Sigmoid colon (tissue), 6 donors: ENCODE measurements at regions not wholly inside any gene's neighbourhood (a gene's known extent, or its start where the extent isn't known, plus 50 kb on each side); places are given as distances from the start of the nearest gene placed in this dataset.

Experiments
- DNase-seq: peaks from one replicate; pipeline ENCODE4 v3.0.0-alpha.2; 2019
- H3K27ac ChIP-seq, 4 donors: fragments of 200-600 bp; sonication (generic); one replicate each; pipeline ENCODE4 v1.5.1; 2016 to 2019; ENCODE audit warnings: mild to moderate bottlenecking in 1 of 4
- H3K27me3 ChIP-seq, 3 donors: fragments of 200-600 bp; sonication (generic); one replicate each; pipeline ENCODE4 v1.5.1; 2019; ENCODE audit warnings: mild to moderate bottlenecking in 1 of 3
- H3K36me3 ChIP-seq, 4 donors: fragments of 200-600 bp; sonication (generic); one replicate each; pipeline ENCODE4 v1.5.1; 2016 to 2019
- H3K4me1 ChIP-seq, 4 donors: fragments of 200-600 bp; sonication (generic); one replicate each; pipeline ENCODE4 v1.5.1; 2017 to 2019
- H3K4me3 ChIP-seq, 4 donors: fragments of 200-600 bp; sonication (generic); one replicate each; pipeline ENCODE4 v1.5.1; 2017 to 2019; ENCODE audit warnings: mild to moderate bottlenecking in 2 of 4, moderate library complexity in 1 of 4
- H3K9me3 ChIP-seq, 4 donors: fragments of 200-600 bp in 3 of 4; sonication (generic) in 3 of 4; one replicate each; pipeline versions ENCODE4 v1.5.1 to v1.6.1; 2013 to 2019
- CTCF ChIP-seq, 4 experiments: fragments of 450-650 bp in 3 of 4; fragments of 200-600 bp in 1 of 4; IDR thresholded peaks; one replicate each; pipeline ENCODE4 v1.5.1; 2016 to 2019; ENCODE audit warnings: antibody characterized with exemption in 4 of 4, mild to moderate bottlenecking in 3 of 4, moderate library complexity in 2 of 4
- EP300 ChIP-seq, 4 donors: sonication (generic); formaldehyde crosslinking; IDR thresholded peaks; one replicate each; pipeline ENCODE4 v1.6.1; 2017; ENCODE audit warnings: antibody characterized with exemption in 4 of 4
- POLR2A ChIP-seq, 2 donors: fragments of 450-650 bp; IDR thresholded peaks; one replicate each; pipeline ENCODE4 v1.6.1; 2016; ENCODE audit warnings: antibody characterized with exemption in 2 of 2, mild to moderate bottlenecking in 2 of 2, moderate library complexity in 2 of 2
- POLR2AphosphoS5 ChIP-seq, 4 donors: sonication (generic); formaldehyde crosslinking; IDR thresholded peaks; one replicate each; pipeline ENCODE4 v1.6.1; 2017; ENCODE audit warnings: antibody characterized with exemption in 4 of 4
- WGBS, 2 donors: extraction: QIAGEN DNeasy Blood & Tissue Kit; methylation state at CpG; one replicate each; pipeline ENCODE4 v1.1.7; 2013; 5-methylcytosine and 5-hydroxymethylcytosine counted together
- intact Hi-C: fragments of 100-400 bp; cut with DNase I; formaldehyde crosslinking; loops from one replicate; pipeline ENCODE4 v1.15.1; 2023
- donor health status: healthy with polysubstance abuse.
- donor health status: healthy.

DNA sequence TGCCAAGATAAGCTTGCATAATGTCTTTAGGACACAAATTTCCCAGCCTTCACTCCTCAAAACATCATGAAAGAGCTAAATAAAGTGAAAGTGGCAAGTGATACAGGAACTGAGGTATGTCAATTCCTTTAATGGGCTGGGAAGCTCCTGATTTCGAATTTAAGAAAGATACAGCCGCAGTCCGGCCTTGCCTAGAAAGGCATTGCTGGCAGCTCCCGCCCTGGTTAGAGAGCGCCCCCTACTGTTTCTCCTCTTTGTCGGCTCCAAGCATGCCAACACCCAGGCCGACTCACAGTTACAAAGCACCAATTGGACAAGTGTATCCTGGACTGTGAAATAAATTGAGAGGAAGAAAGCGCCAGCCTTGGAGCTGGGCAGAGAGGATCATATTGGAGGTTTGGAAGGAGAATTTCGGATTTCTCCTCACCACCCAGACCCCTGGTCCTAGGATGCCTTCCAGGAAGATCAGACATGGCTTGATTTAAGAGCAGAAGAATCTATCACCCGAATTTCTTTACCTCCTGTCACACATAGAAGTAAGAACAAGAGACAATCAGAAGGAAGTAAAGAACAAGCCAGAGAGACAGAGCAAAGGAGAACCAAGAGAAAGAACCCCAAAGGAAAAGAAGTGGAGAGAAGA lies 84.0 kb downstream of the FAM76B start:
- TF ChIP-seq POLR2A (IDR thresholded peaks at IDR 0.05) (no peak), EP300 (IDR thresholded peaks at IDR 0.05) (no peak), POLR2AphosphoS5 (IDR thresholded peaks at IDR 0.05) (peak in 3 of 4 donors; percentile 26 to 58 (median 42)), CTCF (IDR thresholded peaks at IDR 0.05) (peak; percentile 86 to 91 (median 88))
- Histone ChIP-seq H3K4me1 (peaks cover 0 to 41% (median 35%) of the 10 kb centered on the region in 4 donors), H3K27ac (peak overlapping the region; percentile 37 to 69 (median 48)), H3K4me3 (no peak overlapping the region), H3K9me3 (no peaks in the 10 kb centered on the region), H3K36me3 (no peaks in the 10 kb centered on the region), H3K27me3 (no peaks in the 10 kb centered on the region)
- DNase-seq: peak; percentile 94
- 9 to 14% methylated on average over 10 of the region's 10 CpGs for WGBS, 2 donors
- intact Hi-C loops: loop anchor here (1.0 to 5.0 kb wide), 5 partner anchors 57 to 637 kb away; no protein-coding TSS in a partner anchor

GRCh38 chr11:95704865-95705264 lies 84.7 kb downstream of the FAM76B start:
- Histone ChIP-seq H3K27me3 (no peaks in the 10 kb centered on the region), H3K4me1 (peaks cover 0 to 41% (median 35%) of the 10 kb centered on the region in 4 donors), H3K27ac (peak overlapping the region; percentile 37 to 69 (median 48)), H3K9me3 (no peaks in the 10 kb centered on the region), H3K36me3 (no peaks in the 10 kb centered on the region), H3K4me3 (no peak overlapping the region)
- intact Hi-C loops: loop anchor here (1.0 to 5.0 kb wide), 7 partner anchors 57 to 636 kb away; no protein-coding TSS in a partner anchor
- WGBS, 2 donors: 21 to 55% methylated on average over 3 of the region's 3 CpGs
- DNase-seq: no peak
- peak in 2 of 4 donors; percentile 12 to 15 for TF ChIP-seq POLR2AphosphoS5 (IDR thresholded peaks at IDR 0.05)
- no peak for TF ChIP-seq EP300 (IDR thresholded peaks at IDR 0.05)
- TF ChIP-seq POLR2A (IDR thresholded peaks at IDR 0.05): no peak
- TF ChIP-seq CTCF (IDR thresholded peaks at IDR 0.05): no peak

DNA sequence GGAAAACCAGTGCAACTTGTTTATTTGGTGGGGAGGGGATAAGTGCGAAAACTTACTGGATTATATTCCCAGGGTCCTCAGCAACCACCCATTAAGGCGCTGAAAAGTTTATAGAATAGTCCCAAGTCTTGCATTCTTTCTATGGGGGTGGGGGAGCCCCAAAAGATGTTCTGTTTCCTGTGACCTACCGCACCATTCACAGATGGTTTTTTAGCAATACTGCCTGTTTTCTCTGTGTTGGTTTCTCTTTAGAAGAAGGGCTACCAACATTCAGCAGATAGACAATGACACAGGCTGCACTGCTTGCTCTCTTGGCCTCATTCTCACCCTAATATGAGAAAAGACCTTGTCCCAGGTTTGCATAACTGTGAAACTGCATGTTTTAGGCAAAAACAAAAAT lies 86.5 kb downstream of the FAM76B start:
- DNase-seq: no peak
- Histone ChIP-seq H3K9me3 (no peaks in the 10 kb centered on the region), H3K27ac (peak overlapping the region; percentile 24 to 69 (median 48)), H3K36me3 (no peaks in the 10 kb centered on the region), H3K4me3 (no peak overlapping the region), H3K4me1 (peaks cover 0 to 41% (median 38%) of the 10 kb centered on the region in 4 donors), H3K27me3 (no peaks in the 10 kb centered on the region)
- TF ChIP-seq CTCF (IDR thresholded peaks at IDR 0.05): no peak
- TF ChIP-seq POLR2A (IDR thresholded peaks at IDR 0.05): no peak
- TF ChIP-seq POLR2AphosphoS5 (IDR thresholded peaks at IDR 0.05): no peak
- intact Hi-C loops: loop anchor here (5.0 kb wide), 2 partner anchors 191 to 406 kb away; no protein-coding TSS in a partner anchor
- 56 to 75% methylated on average over 3 of the region's 3 CpGs for WGBS, 2 donors

DNA sequence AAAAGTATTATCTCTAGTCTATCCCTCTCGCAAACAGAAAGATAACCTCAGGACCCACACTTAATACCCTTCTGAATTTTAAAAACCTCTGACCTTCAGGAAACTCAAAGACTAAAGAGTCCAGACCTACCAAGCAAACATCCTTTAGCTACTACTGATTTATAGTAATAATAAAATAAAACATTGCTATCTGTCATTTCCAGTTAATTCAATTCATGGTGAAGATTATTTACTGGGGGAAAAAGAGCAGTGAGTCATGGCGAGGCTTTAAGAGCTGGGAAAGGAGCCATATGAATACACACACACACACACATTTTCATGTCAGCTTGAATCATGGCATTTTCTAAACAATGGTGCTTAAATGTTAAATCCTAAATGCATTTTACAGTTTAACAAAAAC lies 87.1 kb downstream of the FAM76B start:
- Histone ChIP-seq H3K4me3 (no peak overlapping the region), H3K36me3 (no peaks in the 10 kb centered on the region), H3K9me3 (no peaks in the 10 kb centered on the region), H3K27ac (peak overlapping the region; percentile 24 to 69 (median 48)), H3K4me1 (peaks cover 0 to 41% (median 38%) of the 10 kb centered on the region in 4 donors), H3K27me3 (no peaks in the 10 kb centered on the region)
- intact Hi-C loops: loop anchor here (1.0 to 5.0 kb wide), 3 partner anchors 190 to 471 kb away; partner anchors contain the start of gene SESN3
- WGBS, 2 donors: 67% methylated on average over 2 of the region's 2 CpGs
- no peak for DNase-seq
- TF ChIP-seq POLR2AphosphoS5 (IDR thresholded peaks at IDR 0.05) (peak; percentile 36 to 87 (median 82)), EP300 (IDR thresholded peaks at IDR 0.05) (peak in 3 of 4 donors; percentile 16 to 74 (median 56)), POLR2A (IDR thresholded peaks at IDR 0.05) (no peak)

DNA sequence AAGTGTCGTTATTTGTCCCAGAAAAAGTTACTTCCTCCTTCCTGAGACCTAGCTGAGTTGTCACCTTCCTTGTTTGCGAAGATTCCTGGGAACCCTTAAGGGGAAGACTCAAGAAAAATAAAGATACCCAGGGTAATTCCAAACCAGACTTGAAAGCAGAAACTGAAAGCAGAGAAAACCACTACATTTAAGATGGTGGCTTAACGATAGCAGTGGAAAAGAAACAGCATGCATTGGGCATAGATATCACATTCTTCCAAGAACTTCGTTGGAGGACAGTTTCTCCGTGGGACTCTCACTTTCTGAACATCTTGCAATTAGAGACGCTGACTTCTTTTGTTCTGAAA lies 89.1 kb downstream of the FAM76B start:
- H3K4me1 ChIP-seq: peaks cover 0 to 37% (median 34%) of the 10 kb centered on the region in 4 donors
- TF ChIP-seq CTCF (IDR thresholded peaks at IDR 0.05): no peak
- TF ChIP-seq POLR2AphosphoS5 (IDR thresholded peaks at IDR 0.05): no peak
- no peak for TF ChIP-seq EP300 (IDR thresholded peaks at IDR 0.05)
- no peak for TF ChIP-seq POLR2A (IDR thresholded peaks at IDR 0.05)
- no peak overlapping the region for H3K27ac ChIP-seq
- H3K36me3 ChIP-seq: no peaks in the 10 kb centered on the region
- H3K9me3 ChIP-seq: no peaks in the 10 kb centered on the region
- intact Hi-C loops: loop anchor here (5.0 kb wide), 2 partner anchors 188 to 403 kb away; no protein-coding TSS in a partner anchor
- no peak for DNase-seq
- whole genome bisulfite sequencing, 2 donors: 72 to 81% methylated on average over 6 of the region's 6 CpGs
- no peak overlapping the region for H3K4me3 ChIP-seq
- no peaks in the 10 kb centered on the region for H3K27me3 ChIP-seq
